PC-9 (cell line): ENCODE measurements at regions not wholly inside any gene's neighbourhood (a gene's known extent, or its start where the extent isn't known, plus 50 kb on each side); places are given as distances from the start of the nearest gene placed in this dataset.

ENCODE experiments used
- CTCF ChIP-seq: fragments of 200-600 bp; sonication (generic); conservative IDR thresholded peaks from 2 replicates; pipeline ENCODE4 v1.6.1; 2017; ENCODE audit warnings: mixed run types, antibody characterized with exemption, mild to moderate bottlenecking, moderate library complexity
- EZH2 ChIP-seq: fragments of 200-600 bp; sonication (generic); IDR thresholded peaks from 2 replicates; pipeline ENCODE4 v1.8.0; 2017; ENCODE audit warnings: antibody characterized with exemption, low read depth

- TF ChIP-seq CTCF (no peak), EZH2 (no peak)
Measured at GRCh38 chr4:158356301-158356700, 146.0 kb downstream of the TMEM144 start.
